ENCODE measurements at regions not wholly inside any gene's neighbourhood (a gene's known extent, or its start where the extent isn't known, plus 50 kb on each side); places are given as distances from the start of the nearest gene placed in this dataset.

DNA sequence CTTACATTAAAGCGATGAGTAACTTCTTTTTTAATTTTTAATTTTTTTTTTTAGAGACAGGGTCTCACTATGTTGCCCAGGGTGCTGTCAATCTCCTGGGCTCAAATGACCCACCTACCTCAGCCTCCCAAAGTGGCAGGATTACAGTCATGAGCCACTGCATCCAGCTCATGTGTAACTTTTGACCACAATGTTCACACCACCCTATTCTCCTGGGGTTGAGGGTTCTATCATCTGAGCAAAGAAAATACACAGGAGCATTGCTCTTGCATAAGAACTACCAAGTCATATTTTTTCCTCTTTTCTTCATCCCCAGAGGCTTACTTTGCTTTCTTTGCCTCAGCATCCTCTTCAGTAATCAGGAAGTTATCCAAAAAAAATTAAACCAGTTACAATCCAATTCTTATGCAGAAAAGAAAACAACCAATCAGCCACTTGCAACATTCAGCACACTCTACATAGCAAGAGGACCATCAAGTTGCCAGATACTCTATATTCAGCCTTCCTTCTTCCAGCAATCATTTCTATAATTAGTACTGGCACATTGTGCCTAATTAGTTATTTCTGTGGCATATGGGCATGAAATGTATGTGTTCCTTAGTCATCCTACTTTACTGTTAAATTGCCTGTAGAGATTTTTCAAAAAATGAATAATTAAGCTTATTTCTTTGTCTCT lies 345.6 kb downstream of the AKAIN1 start:
- no peaks in the 10 kb centered on the region for H3K4me1 ChIP-seq (ENCODE audit: insufficient read depth, poor library complexity, severe bottlenecking)
- H3K9me3 ChIP-seq (ENCODE audit: severe bottlenecking), result no peaks in the 10 kb centered on the region
- no peaks in the 10 kb centered on the region for H3K27me3 ChIP-seq (ENCODE audit: insufficient read depth, poor library complexity, severe bottlenecking)
- no peaks in the 10 kb centered on the region for H3K36me3 ChIP-seq (ENCODE audit: low read depth)
- ATAC-seq (ENCODE audit: low read depth) (no peak), DNase-seq (ENCODE audit: low spot score) (no peak)
- no peak overlapping the region for H3K27ac ChIP-seq (ENCODE audit: poor library complexity, severe bottlenecking)
- H3K4me3 ChIP-seq (ENCODE audit: severe bottlenecking), result no peak overlapping the region
- no peak for TF ChIP-seq CTCF (IDR thresholded peaks at IDR 0.05; ENCODE audit: poor library complexity, severe bottlenecking)

- Histone ChIP-seq H3K36me3 (ENCODE audit: low read depth) (no peaks in the 10 kb centered on the region), H3K27ac (ENCODE audit: poor library complexity, severe bottlenecking) (no peak overlapping the region), H3K27me3 (ENCODE audit: insufficient read depth, poor library complexity, severe bottlenecking) (no peaks in the 10 kb centered on the region), H3K4me1 (ENCODE audit: insufficient read depth, poor library complexity, severe bottlenecking) (no peaks in the 10 kb centered on the region), H3K9me3 (ENCODE audit: severe bottlenecking) (peaks cover 1% of the 10 kb centered on the region), H3K4me3 (ENCODE audit: severe bottlenecking) (no peak overlapping the region)
- ATAC-seq (ENCODE audit: low read depth) (no peak), DNase-seq (ENCODE audit: low spot score) (no peak)
- no peak for TF ChIP-seq CTCF (IDR thresholded peaks at IDR 0.05; ENCODE audit: poor library complexity, severe bottlenecking)
Measured at GRCh38 chr18:4847056-4847455, 350.0 kb downstream of the AKAIN1 start.

- peaks cover 1% of the 10 kb centered on the region for H3K9me3 ChIP-seq (ENCODE audit: severe bottlenecking)
- H3K4me3 ChIP-seq (ENCODE audit: severe bottlenecking), result no peak overlapping the region
- H3K36me3 ChIP-seq (ENCODE audit: low read depth), result no peaks in the 10 kb centered on the region
- H3K4me1 ChIP-seq (ENCODE audit: insufficient read depth, poor library complexity, severe bottlenecking), result no peaks in the 10 kb centered on the region
- H3K27me3 ChIP-seq (ENCODE audit: insufficient read depth, poor library complexity, severe bottlenecking), result no peaks in the 10 kb centered on the region
- H3K27ac ChIP-seq (ENCODE audit: poor library complexity, severe bottlenecking), result no peak overlapping the region
- ATAC-seq (ENCODE audit: low read depth), result no peak
- DNase-seq (ENCODE audit: low spot score), result no peak
- no peak for TF ChIP-seq CTCF (IDR thresholded peaks at IDR 0.05; ENCODE audit: poor library complexity, severe bottlenecking)
Measured at GRCh38 chr18:4844320-4844719, 352.7 kb downstream of the AKAIN1 start.

DNA sequence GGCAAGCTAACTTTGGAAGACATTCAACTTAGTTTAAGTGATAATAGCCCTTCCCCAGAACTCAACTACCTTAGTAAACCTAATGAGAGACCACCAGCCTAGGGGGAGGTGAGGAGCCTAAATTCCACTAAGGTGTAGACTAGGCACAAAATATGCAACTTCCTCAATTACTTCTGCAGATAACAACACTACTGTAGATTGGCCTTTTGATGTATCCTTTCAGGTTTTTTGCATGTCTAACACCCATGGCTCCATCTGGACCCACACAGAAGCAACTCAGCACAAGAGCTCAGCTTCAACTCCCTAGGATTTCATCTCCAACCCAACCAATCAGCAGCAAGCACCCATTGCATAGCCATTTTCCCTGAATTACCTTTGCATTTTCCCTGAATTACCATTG lies 353.3 kb downstream of the AKAIN1 start:
- Histone ChIP-seq H3K9me3 (ENCODE audit: severe bottlenecking) (peaks cover 1% of the 10 kb centered on the region), H3K4me3 (ENCODE audit: severe bottlenecking) (no peak overlapping the region), H3K27me3 (ENCODE audit: insufficient read depth, poor library complexity, severe bottlenecking) (no peaks in the 10 kb centered on the region), H3K27ac (ENCODE audit: poor library complexity, severe bottlenecking) (no peak overlapping the region), H3K36me3 (ENCODE audit: low read depth) (no peaks in the 10 kb centered on the region), H3K4me1 (ENCODE audit: insufficient read depth, poor library complexity, severe bottlenecking) (no peaks in the 10 kb centered on the region)
- no peak for TF ChIP-seq CTCF (IDR thresholded peaks at IDR 0.05; ENCODE audit: poor library complexity, severe bottlenecking)
- DNase-seq (ENCODE audit: low spot score) (no peak), ATAC-seq (ENCODE audit: low read depth) (no peak)

- Histone ChIP-seq H3K27ac (ENCODE audit: poor library complexity, severe bottlenecking) (peak overlapping the region; percentile 38), H3K27me3 (ENCODE audit: insufficient read depth, poor library complexity, severe bottlenecking) (no peaks in the 10 kb centered on the region), H3K4me1 (ENCODE audit: insufficient read depth, poor library complexity, severe bottlenecking) (no peaks in the 10 kb centered on the region), H3K36me3 (ENCODE audit: low read depth) (no peaks in the 10 kb centered on the region), H3K9me3 (ENCODE audit: severe bottlenecking) (peaks cover 1% of the 10 kb centered on the region), H3K4me3 (ENCODE audit: severe bottlenecking) (no peak overlapping the region)
- DNase-seq (ENCODE audit: low spot score), result no peak
- TF ChIP-seq CTCF (IDR thresholded peaks at IDR 0.05; ENCODE audit: poor library complexity, severe bottlenecking), result no peak
- ATAC-seq (ENCODE audit: low read depth), result no peak
Measured at GRCh38 chr18:4842751-4843150, 354.3 kb downstream of the AKAIN1 start.

All from RWPE2 (cell line).